Common myeloid progenitor, CD34-positive (primary cell): ENCODE measurements at regions not wholly inside any gene's neighbourhood (a gene's known extent, or its start where the extent isn't known, plus 50 kb on each side); places are given as distances from the start of the nearest gene placed in this dataset.

Source experiments
- CTCF ChIA-PET: fragments of 350-600 bp; sonication (Branson Sonifier 250); formaldehyde crosslinking; loops from one replicate; lab custom pipeline; 2021; ENCODE audit warnings: antibody characterized with exemption; lab: Charles Lee
- POLR2A ChIA-PET: fragments of 350-600 bp; sonication (Branson Sonifier 250); formaldehyde crosslinking; loops from one replicate; lab custom pipeline; 2021; ENCODE audit warnings: antibody characterized with exemption; lab: Charles Lee
- DNase-seq, 3 donors: peaks; one replicate each; pipeline versions ENCODE4 v3.0.0 to v3.0.0-alpha.2; 2013
- H3K27ac ChIP-seq, 2 experiments: 1 replicate in 1 of 2; 2 replicates in 1 of 2; pipeline ENCODE4 v1.7.0; 2013; ENCODE audit warnings: inconsistent platforms in 2 of 2, low read length in 2 of 2, mild to moderate bottlenecking in 2 of 2, low read depth in 1 of 2, moderate library complexity in 1 of 2; ENCODE audit not compliant: severe bottlenecking in 2 of 2, insufficient read depth in 1 of 2, poor library complexity in 1 of 2
- H3K27me3 ChIP-seq, 5 experiments: replicated peaks in 2 of 5; 1 replicate in 3 of 5; 2 replicates in 2 of 5; pipeline versions ENCODE4 v1.6.1 to v1.7.0; 2013; ENCODE audit warnings: low read length in 4 of 5, mild to moderate bottlenecking in 2 of 5, moderate library complexity in 2 of 5, inconsistent platforms in 1 of 5; ENCODE audit not compliant: insufficient read depth in 5 of 5, control insufficient read depth in 4 of 5
- H3K36me3 ChIP-seq, 4 experiments: 1 replicate in 2 of 4; 2 replicates in 2 of 4; pipeline versions ENCODE4 v1.6.1 to v1.7.0; 2013; ENCODE audit warnings: low read length in 3 of 4, control low read depth in 1 of 4, mild to moderate bottlenecking in 1 of 4; ENCODE audit not compliant: control insufficient read depth in 4 of 4, insufficient read depth in 4 of 4
- H3K4me1 ChIP-seq, 4 experiments: 1 replicate in 3 of 4; 2 replicates in 1 of 4; pipeline versions ENCODE4 v1.6.1 to v1.7.1; 2013; ENCODE audit warnings: low read length in 3 of 4, mild to moderate bottlenecking in 3 of 4, control low read depth in 1 of 4, inconsistent platforms in 1 of 4, moderate library complexity in 1 of 4; ENCODE audit not compliant: control insufficient read depth in 4 of 4, insufficient read depth in 4 of 4; ENCODE audit errors: control extremely low read depth in 1 of 4
- H3K4me3 ChIP-seq, 7 experiments: 1 replicate in 4 of 7; 2 replicates in 3 of 7; pipeline versions ENCODE4 v1.5.1 to v1.7.0; 2013; ENCODE audit warnings: mild to moderate bottlenecking in 7 of 7, low read length in 6 of 7, moderate library complexity in 6 of 7, inconsistent platforms in 2 of 7, low read depth in 2 of 7, control low read depth in 1 of 7; ENCODE audit not compliant: insufficient read depth in 4 of 7, control insufficient read depth in 1 of 7; ENCODE audit errors: extremely low read depth in 1 of 7
- H3K9me3 ChIP-seq, 5 experiments: 1 replicate in 4 of 5; 2 replicates in 1 of 5; pipeline versions ENCODE4 v1.6.1 to v1.7.1; 2013; ENCODE audit warnings: low read length in 4 of 5, mild to moderate bottlenecking in 2 of 5, inconsistent platforms in 1 of 5, low read depth in 1 of 5, moderate library complexity in 1 of 5; ENCODE audit not compliant: control insufficient read depth in 4 of 5, insufficient read depth in 2 of 5; ENCODE audit errors: control extremely low read depth in 1 of 5
- WGBS: methylation state at CpG from one replicate; pipeline ENCODE4 v1.1.5; 2013; ENCODE audit not compliant: insufficient coverage; 5-methylcytosine and 5-hydroxymethylcytosine counted together

GRCh38 chr20:22248051-22248667 lies 336.2 kb downstream of the FOXA2 start:
- H3K4me3 ChIP-seq: no peak overlapping the region
- no peaks in the 10 kb centered on the region for H3K9me3 ChIP-seq
- H3K27me3 ChIP-seq: peaks cover 0 to 3% (median 0%) of the 10 kb centered on the region in 5 experiments
- H3K4me1 ChIP-seq: no peaks in the 10 kb centered on the region
- DNase-seq: no peak
- H3K27ac ChIP-seq: no peak overlapping the region
- WGBS: 10% methylated on average over 2 of the region's 5 CpGs
- H3K36me3 ChIP-seq: no peaks in the 10 kb centered on the region
- CTCF ChIA-PET: no interaction called here
- POLR2A ChIA-PET: no interaction called here

- H3K9me3 ChIP-seq: no peaks in the 10 kb centered on the region
- H3K4me3 ChIP-seq: no peak overlapping the region
- CTCF ChIA-PET: no interaction called here
- H3K4me1 ChIP-seq: no peaks in the 10 kb centered on the region
- H3K27ac ChIP-seq: no peak overlapping the region
- POLR2A ChIA-PET: no interaction called here
- no peak for DNase-seq
- H3K36me3 ChIP-seq: no peaks in the 10 kb centered on the region
- 80% methylated on average over 2 of the region's 3 CpGs for WGBS
- peaks cover 0 to 3% (median 0%) of the 10 kb centered on the region in 5 experiments for H3K27me3 ChIP-seq
Measured at GRCh38 chr20:22245139-22245538, 339.2 kb downstream of the FOXA2 start.

- 88% methylated on average over 5 of the region's 5 CpGs for WGBS
- Histone ChIP-seq H3K4me3 (no peak overlapping the region), H3K27me3 (peaks cover 0 to 3% (median 0%) of the 10 kb centered on the region in 5 experiments), H3K4me1 (no peaks in the 10 kb centered on the region), H3K36me3 (no peaks in the 10 kb centered on the region), H3K27ac (no peak overlapping the region), H3K9me3 (no peaks in the 10 kb centered on the region)
- CTCF ChIA-PET: no interaction called here
- POLR2A ChIA-PET: no interaction called here
- DNase-seq: no peak
Measured at GRCh38 chr20:22243067-22243466, 341.3 kb downstream of the FOXA2 start.

- Histone ChIP-seq H3K27me3 (peaks cover 0 to 4% (median 0%) of the 10 kb centered on the region in 5 experiments), H3K27ac (no peak overlapping the region), H3K4me3 (no peak overlapping the region), H3K36me3 (no peaks in the 10 kb centered on the region), H3K4me1 (no peaks in the 10 kb centered on the region), H3K9me3 (no peaks in the 10 kb centered on the region)
- CTCF ChIA-PET: no interaction called here
- no peak for DNase-seq
- POLR2A ChIA-PET: no interaction called here
- 100% methylated on average over 1 of the region's 1 CpG for WGBS
Measured at GRCh38 chr20:22241609-22242008, 342.8 kb downstream of the FOXA2 start.

GRCh38 chr20:22232923-22233322 lies 351.4 kb downstream of the FOXA2 start:
- Histone ChIP-seq H3K4me3 (no peak overlapping the region), H3K27me3 (peaks cover 0 to 4% (median 2%) of the 10 kb centered on the region in 5 experiments), H3K27ac (no peak overlapping the region), H3K36me3 (no peaks in the 10 kb centered on the region), H3K4me1 (no peaks in the 10 kb centered on the region), H3K9me3 (no peaks in the 10 kb centered on the region)
- ChIA-PET POLR2A (no interaction called here), CTCF (no interaction called here)
- no peak for DNase-seq

- Histone ChIP-seq H3K9me3 (no peaks in the 10 kb centered on the region), H3K4me1 (no peaks in the 10 kb centered on the region), H3K27ac (no peak overlapping the region), H3K27me3 (peaks cover 0 to 4% (median 2%) of the 10 kb centered on the region in 5 experiments), H3K4me3 (no peak overlapping the region), H3K36me3 (no peaks in the 10 kb centered on the region)
- CTCF ChIA-PET: no interaction called here
- WGBS: 47% methylated on average over 4 of the region's 9 CpGs
- POLR2A ChIA-PET: no interaction called here
- DNase-seq: peak in 2 of 3 donors; percentile 0 to 1
Measured at GRCh38 chr20:22232473-22232872, 351.9 kb downstream of the FOXA2 start.

- 92% methylated on average over 6 of the region's 7 CpGs for WGBS
- ChIA-PET CTCF (no interaction called here), POLR2A (no interaction called here)
- H3K27ac ChIP-seq: no peak overlapping the region
- H3K4me1 ChIP-seq: no peaks in the 10 kb centered on the region
- H3K4me3 ChIP-seq: no peak overlapping the region
- no peak for DNase-seq
- H3K27me3 ChIP-seq: peaks cover 0 to 3% (median 0%) of the 10 kb centered on the region in 5 experiments
- no peaks in the 10 kb centered on the region for H3K36me3 ChIP-seq
- no peaks in the 10 kb centered on the region for H3K9me3 ChIP-seq
Measured at GRCh38 chr20:22226849-22227700, 357.3 kb downstream of the FOXA2 start.
